AG09319 (cell line): ENCODE measurements at regions not wholly inside any gene's neighbourhood (a gene's known extent, or its start where the extent isn't known, plus 50 kb on each side); places are given as distances from the start of the nearest gene placed in this dataset.

ENCODE experiments used
- DNase-seq: peaks from one replicate; pipeline ENCODE4 v3.0.0-alpha.2; 2010; ENCODE audit warnings: low read depth; ENCODE audit errors: extremely low read depth
- TF ChIP-seq, protein P1 (sequence below): IDR thresholded peaks from 2 replicates; pipeline ENCODE4 v1.5.1; 2011; ENCODE audit warnings: low read depth, mild to moderate bottlenecking, inconsistent platforms, low read length, moderate library complexity

DNA sequence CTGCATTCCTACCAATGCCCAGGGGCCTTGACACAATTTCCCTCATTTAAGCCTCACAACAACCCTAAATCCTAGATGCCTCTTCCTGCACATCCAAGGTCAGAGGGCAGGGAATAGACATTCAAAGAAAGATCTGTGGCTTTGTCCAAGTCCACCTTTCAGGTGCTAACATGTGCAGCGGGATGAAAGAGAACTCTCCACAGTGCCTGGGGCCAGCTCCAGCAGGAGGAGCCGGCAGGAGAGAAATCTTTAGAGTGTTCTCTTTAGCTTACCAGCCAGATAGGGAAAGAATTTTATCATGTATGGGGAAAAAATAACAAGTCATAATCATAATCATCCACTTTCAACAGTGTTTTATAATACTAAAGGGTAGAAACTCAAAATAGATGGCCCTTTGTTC, 319.7 kb downstream of the MATN1 start:
- TF ChIP-seq, protein P1, sequence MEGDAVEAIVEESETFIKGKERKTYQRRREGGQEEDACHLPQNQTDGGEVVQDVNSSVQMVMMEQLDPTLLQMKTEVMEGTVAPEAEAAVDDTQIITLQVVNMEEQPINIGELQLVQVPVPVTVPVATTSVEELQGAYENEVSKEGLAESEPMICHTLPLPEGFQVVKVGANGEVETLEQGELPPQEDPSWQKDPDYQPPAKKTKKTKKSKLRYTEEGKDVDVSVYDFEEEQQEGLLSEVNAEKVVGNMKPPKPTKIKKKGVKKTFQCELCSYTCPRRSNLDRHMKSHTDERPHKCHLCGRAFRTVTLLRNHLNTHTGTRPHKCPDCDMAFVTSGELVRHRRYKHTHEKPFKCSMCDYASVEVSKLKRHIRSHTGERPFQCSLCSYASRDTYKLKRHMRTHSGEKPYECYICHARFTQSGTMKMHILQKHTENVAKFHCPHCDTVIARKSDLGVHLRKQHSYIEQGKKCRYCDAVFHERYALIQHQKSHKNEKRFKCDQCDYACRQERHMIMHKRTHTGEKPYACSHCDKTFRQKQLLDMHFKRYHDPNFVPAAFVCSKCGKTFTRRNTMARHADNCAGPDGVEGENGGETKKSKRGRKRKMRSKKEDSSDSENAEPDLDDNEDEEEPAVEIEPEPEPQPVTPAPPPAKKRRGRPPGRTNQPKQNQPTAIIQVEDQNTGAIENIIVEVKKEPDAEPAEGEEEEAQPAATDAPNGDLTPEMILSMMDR: no peak
- DNase-seq: no peak

DNA sequence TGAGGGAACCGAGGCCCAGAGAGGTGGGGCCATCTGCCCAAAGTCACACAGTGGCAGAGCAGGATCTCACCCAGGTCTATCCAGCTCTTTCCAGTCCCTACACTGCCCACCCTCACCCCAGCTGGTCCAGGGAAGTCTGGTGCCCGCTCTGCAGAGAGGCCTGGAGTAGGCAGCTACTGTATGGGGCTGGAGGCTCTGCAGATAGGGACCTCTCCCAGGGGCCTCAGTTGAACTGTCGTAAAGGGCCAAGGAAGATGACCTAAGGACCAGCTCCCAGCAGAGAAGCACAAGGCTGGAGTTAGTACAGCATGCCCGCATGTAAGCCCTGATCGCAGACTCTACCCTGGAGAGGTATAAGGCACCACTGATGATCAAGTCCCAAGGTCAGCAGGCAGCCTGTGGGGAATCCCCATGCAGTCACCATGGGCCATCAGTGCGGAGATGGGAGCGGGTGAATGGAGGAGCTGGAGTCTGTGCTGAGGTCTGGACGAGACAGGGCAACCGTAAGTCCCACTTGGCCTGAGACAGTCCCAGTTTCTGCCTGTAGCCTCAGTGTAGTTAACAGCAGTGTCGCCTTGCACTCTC, 320.2 kb downstream of the MATN1 start:
- no peak for DNase-seq
- TF ChIP-seq, protein P1: no peak

DNA sequence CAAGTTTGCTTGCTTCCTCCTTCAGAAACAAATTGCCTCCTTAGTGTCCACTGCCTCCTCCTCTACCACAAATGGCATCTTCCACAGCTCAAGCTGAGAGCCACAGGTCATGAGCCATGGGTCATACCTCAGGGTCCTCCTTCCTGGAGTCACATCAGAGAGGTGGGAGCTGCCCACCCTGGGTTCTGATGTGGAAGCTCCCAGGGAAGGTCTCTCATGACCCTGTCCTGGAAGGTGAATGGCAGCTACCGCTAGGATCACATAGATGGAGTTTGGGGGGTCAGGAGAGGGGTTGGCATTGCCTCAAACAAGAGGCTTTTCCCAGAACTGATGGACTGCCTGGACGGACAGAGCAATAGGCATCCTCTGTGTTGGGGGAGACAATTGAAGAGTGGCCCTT, 321.4 kb downstream of the MATN1 start:
- TF ChIP-seq, protein P1: no peak
- DNase-seq: no peak

DNA sequence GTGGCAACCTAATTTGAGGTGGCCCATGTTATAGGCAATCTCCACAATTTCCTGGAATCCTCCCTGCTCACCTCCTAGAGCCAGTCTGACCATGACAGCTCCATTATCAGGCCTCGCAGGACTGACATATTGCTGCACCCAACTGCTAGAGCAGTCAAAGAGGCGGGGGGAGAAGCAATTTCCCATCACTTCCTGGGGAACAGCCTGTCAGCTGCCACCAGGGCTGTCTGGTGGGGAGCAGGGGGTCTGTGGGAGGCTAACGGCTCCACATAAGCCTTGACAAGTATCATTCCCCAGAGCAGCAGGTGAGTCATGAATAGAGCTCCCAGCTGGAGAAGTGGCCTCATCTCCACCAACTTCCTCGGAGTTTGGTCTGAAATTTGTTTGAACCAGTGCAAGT, 322.9 kb downstream of the MATN1 start:
- no peak for DNase-seq
- TF ChIP-seq, protein P1: no peak

DNA sequence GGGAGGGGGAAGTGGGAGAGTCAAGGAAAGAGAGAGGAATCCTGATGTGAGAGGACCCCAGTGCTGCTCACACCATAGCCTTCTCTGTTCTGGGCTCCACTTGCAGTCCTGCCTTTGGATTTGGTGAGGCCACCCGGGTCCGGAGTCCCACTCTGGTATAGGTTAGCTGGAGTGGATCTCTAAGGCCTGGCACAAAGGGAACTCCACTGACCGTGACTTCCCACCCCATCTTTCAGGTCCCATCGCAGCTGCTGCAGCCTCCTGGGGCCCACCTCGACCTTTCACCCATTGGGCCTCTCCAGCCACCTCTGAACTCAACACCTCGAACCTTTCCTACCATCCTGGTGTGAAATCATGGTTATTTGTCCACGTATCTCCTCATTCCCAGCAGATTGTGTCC, 324.4 kb downstream of the MATN1 start:
- no peak for DNase-seq
- TF ChIP-seq, protein P1: no peak

DNA sequence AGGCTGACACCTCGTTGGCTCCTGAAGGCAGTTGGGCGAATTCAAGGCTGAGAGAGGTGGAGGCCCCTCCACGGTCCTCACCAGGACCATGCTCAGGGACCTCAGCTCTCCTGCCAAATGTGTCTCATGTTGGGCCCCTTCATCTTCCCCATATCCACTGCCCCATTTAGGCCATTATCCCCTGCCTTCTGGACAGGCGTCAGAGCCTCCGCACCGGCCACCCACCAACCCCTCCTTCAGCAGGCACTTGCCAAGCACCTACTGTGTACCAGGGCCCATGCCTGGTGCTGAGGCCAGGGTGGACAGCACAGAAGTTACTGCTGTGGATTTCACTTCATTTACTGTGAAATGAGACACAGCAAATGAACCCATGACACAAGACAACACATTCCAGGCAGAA, 325.8 kb downstream of the MATN1 start:
- no peak for DNase-seq
- TF ChIP-seq, protein P1: no peak

DNA sequence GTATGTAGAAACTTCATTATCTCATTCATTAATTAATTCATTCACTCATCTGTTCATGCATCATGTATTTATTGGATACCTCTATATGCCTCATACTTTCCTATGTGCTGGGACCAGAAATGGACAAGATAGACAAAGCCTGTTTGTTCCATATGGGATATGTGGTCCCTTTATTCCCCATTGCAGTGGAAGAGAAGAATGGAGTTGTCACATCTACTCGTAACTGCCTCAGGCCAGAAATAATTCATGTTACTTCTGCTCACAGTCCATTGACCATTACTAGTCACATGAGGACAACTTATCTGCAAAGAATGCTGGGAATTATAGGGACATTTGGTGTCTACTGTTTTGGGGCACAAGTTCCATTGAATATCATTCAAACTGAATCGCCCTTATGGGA, 327.8 kb downstream of the MATN1 start:
- no peak for DNase-seq
- TF ChIP-seq, protein P1: no peak
